OCI-LY7 (cell line): ENCODE measurements at regions not wholly inside any gene's neighbourhood (a gene's known extent, or its start where the extent isn't known, plus 50 kb on each side); places are given as distances from the start of the nearest gene placed in this dataset.
"Not testable (repeated sequence)": the region's sequence is repeated elsewhere in the genome, so short reads cannot be mapped to it uniquely, and the experiment has no call there.

Experiments
- EZH2phosphoT487 ChIP-seq: fragments of 200-600 bp; sonication (generic); IDR thresholded peaks from 2 replicates; pipeline ENCODE4 v1.6.1; 2018; ENCODE audit warnings: low read depth, borderline replicate concordance, mild to moderate bottlenecking, mixed run types, antibody characterized with exemption, low read length, moderate library complexity, mixed read lengths
- TF ChIP-seq, protein P1 (sequence below): fragments of 200-600 bp; sonication (generic); conservative IDR thresholded peaks from 2 replicates; pipeline ENCODE4 v1.5.1; 2014; ENCODE audit warnings: mild to moderate bottlenecking, antibody characterized with exemption, low read length, moderate library complexity, mixed read lengths

DNA sequence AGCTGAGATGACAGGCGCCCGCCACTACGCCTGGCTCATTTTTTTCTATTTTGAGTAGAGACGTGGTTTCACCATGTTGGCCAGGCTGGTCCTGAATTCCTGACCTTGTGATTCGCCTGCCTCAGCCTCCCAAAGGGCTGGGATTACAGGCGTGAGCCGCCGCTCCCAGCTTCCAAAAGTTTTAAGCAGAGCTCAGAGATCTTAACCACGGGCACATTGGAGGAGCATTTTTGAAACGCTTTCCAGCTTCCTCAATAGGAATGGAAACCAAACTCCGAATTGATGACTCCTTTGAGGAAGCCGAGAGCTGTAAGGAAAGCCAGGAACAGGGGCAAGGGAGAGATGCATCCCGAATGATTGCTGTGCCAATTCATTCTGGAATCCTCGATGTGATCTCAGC is 63.8 kb upstream of the ALDH3B2 start:
- TF ChIP-seq, protein P1, sequence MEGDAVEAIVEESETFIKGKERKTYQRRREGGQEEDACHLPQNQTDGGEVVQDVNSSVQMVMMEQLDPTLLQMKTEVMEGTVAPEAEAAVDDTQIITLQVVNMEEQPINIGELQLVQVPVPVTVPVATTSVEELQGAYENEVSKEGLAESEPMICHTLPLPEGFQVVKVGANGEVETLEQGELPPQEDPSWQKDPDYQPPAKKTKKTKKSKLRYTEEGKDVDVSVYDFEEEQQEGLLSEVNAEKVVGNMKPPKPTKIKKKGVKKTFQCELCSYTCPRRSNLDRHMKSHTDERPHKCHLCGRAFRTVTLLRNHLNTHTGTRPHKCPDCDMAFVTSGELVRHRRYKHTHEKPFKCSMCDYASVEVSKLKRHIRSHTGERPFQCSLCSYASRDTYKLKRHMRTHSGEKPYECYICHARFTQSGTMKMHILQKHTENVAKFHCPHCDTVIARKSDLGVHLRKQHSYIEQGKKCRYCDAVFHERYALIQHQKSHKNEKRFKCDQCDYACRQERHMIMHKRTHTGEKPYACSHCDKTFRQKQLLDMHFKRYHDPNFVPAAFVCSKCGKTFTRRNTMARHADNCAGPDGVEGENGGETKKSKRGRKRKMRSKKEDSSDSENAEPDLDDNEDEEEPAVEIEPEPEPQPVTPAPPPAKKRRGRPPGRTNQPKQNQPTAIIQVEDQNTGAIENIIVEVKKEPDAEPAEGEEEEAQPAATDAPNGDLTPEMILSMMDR = not testable (repeated sequence)
- not testable (repeated sequence) for TF ChIP-seq EZH2phosphoT487
